ENCODE measurements at regions not wholly inside any gene's neighbourhood (a gene's known extent, or its start where the extent isn't known, plus 50 kb on each side); places are given as distances from the start of the nearest gene placed in this dataset.
"Not testable (repeated sequence)": the region's sequence is repeated elsewhere in the genome, so short reads cannot be mapped to it uniquely, and the experiment has no call there.

DNA sequence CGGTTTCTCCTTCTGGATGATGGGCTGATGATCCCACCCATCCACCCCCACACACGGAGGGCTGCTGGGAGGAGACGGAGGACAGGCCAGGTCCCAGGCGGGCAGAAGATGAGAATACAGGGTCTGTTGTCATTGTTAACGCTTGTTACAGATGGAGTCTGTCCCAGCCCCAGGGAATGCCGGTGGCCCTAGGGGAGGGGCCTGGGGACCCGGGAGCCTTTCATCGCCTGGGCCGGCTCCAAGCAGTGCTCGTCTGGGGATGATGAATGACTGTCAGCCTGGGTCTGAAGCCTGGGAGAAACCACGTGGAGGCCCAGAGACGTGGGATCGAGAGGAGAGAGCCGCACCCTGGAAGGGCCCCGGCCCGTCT lies 69.2 kb downstream of the UNCX start:
- Histone ChIP-seq H3K9me2 (ENCODE audit: insufficient read depth, low read length) (no peaks in the 10 kb centered on the region), H3K4me2 (ENCODE audit: low read length) (no peak overlapping the region), H3K79me2 (ENCODE audit: insufficient read depth, low read depth, low read length) (no peaks in the 10 kb centered on the region), H3K27ac (ENCODE audit: low read depth, low read length, poor library complexity, severe bottlenecking) (no peak overlapping the region), H2AFZ (ENCODE audit: low read length) (no peak overlapping the region), H3K4me1 (ENCODE audit: insufficient read depth, low read length, poor library complexity, severe bottlenecking) (no peaks in the 10 kb centered on the region), H3K4me3 (ENCODE audit: low read depth, low read length, poor library complexity, severe bottlenecking) (no peak overlapping the region), H3K9me3 (ENCODE audit: low read length) (no peaks in the 10 kb centered on the region), H3K36me3 (ENCODE audit: insufficient read depth, low read length) (no peaks in the 10 kb centered on the region), H4K20me1 (ENCODE audit: insufficient read depth, low read length) (no peaks in the 10 kb centered on the region)
- DNase-seq (ENCODE audit: low spot score), result no peak
- POLR2A ChIA-PET, result no interaction called here
- intact Hi-C loops (cut with micrococcal nuclease; ENCODE audit: unreplicated experiment), result no loop called here
- CTCF ChIA-PET (ENCODE audit: unreplicated experiment), result no interaction called here
- no TSS peak for BruUV-seq (replicated peaks)
- TF ChIP-seq EZH2phosphoT487 (IDR thresholded peaks at IDR 0.05; ENCODE audit: borderline replicate concordance, low read depth, low read length), result no peak
- TF ChIP-seq CTCF (conservative IDR thresholded peaks at IDR 0.05; ENCODE audit: low read length), result no peak

- Histone ChIP-seq H4K20me1 (ENCODE audit: insufficient read depth, low read length) (no peaks in the 10 kb centered on the region), H3K36me3 (ENCODE audit: insufficient read depth, low read length) (no peaks in the 10 kb centered on the region), H3K79me2 (ENCODE audit: insufficient read depth, low read depth, low read length) (no peaks in the 10 kb centered on the region), H3K4me1 (ENCODE audit: insufficient read depth, low read length, poor library complexity, severe bottlenecking) (no peaks in the 10 kb centered on the region), H3K9me3 (ENCODE audit: low read length) (no peaks in the 10 kb centered on the region), H3K4me2 (ENCODE audit: low read length) (no peak overlapping the region), H2AFZ (ENCODE audit: low read length) (no peak overlapping the region), H3K4me3 (ENCODE audit: low read depth, low read length, poor library complexity, severe bottlenecking) (no peak overlapping the region), H3K9me2 (ENCODE audit: insufficient read depth, low read length) (no peaks in the 10 kb centered on the region), H3K27ac (ENCODE audit: low read depth, low read length, poor library complexity, severe bottlenecking) (no peak overlapping the region)
- intact Hi-C loops (cut with micrococcal nuclease; ENCODE audit: unreplicated experiment), result no loop called here
- no peak for DNase-seq (ENCODE audit: low spot score)
- TF ChIP-seq EZH2phosphoT487 (IDR thresholded peaks at IDR 0.05; ENCODE audit: borderline replicate concordance, low read depth, low read length) (no peak), CTCF (conservative IDR thresholded peaks at IDR 0.05; ENCODE audit: low read length) (no peak)
- BruUV-seq (replicated peaks), result no TSS peak
- ChIA-PET CTCF (ENCODE audit: unreplicated experiment) (no interaction called here), POLR2A (no interaction called here)
These were observed 70.3 kb downstream of the UNCX start for GRCh38 chr7:1302936-1303335.

GRCh38 chr7:1304011-1304410 lies 71.3 kb downstream of the UNCX start:
- H3K27ac ChIP-seq (ENCODE audit: low read depth, low read length, poor library complexity, severe bottlenecking); H3K9me3 ChIP-seq (ENCODE audit: low read length); intact Hi-C loops (cut with micrococcal nuclease; ENCODE audit: unreplicated experiment); H3K36me3 ChIP-seq (ENCODE audit: insufficient read depth, low read length); H3K4me2 ChIP-seq (ENCODE audit: low read length); DNase-seq (ENCODE audit: low spot score); POLR2A ChIA-PET; H4K20me1 ChIP-seq (ENCODE audit: insufficient read depth, low read length); H3K9me2 ChIP-seq (ENCODE audit: insufficient read depth, low read length); H3K4me3 ChIP-seq (ENCODE audit: low read depth, low read length, poor library complexity, severe bottlenecking); BruUV-seq (replicated peaks); H3K79me2 ChIP-seq (ENCODE audit: insufficient read depth, low read depth, low read length); CTCF ChIA-PET (ENCODE audit: unreplicated experiment); H2AFZ ChIP-seq (ENCODE audit: low read length); H3K4me1 ChIP-seq (ENCODE audit: insufficient read depth, low read length, poor library complexity, severe bottlenecking): not testable (repeated sequence)
